NCI-H1417 (cell line): ENCODE measurements at regions not wholly inside any gene's neighbourhood (a gene's known extent, or its start where the extent isn't known, plus 50 kb on each side); places are given as distances from the start of the nearest gene placed in this dataset.
"Not testable (repeated sequence)": the region's sequence is repeated elsewhere in the genome, so short reads cannot be mapped to it uniquely, and the experiment has no call there.

Experiments
- DNase-seq, 3 experiments: peaks; one replicate each; lab custom pipeline; 2025; lab: John Stamatoyannopoulos, UW

- DNase-seq: no peak
Observed at GRCh38 chr16:63933841-63934240, 1188.0 kb downstream of the CDH11 start.

GRCh38 chr16:63928421-63928820 lies 1193.4 kb downstream of the CDH11 start:
- DNase-seq: no peak

- DNase-seq: no peak
Observed at GRCh38 chr16:63925221-63925620, 1196.6 kb downstream of the CDH11 start.

DNA sequence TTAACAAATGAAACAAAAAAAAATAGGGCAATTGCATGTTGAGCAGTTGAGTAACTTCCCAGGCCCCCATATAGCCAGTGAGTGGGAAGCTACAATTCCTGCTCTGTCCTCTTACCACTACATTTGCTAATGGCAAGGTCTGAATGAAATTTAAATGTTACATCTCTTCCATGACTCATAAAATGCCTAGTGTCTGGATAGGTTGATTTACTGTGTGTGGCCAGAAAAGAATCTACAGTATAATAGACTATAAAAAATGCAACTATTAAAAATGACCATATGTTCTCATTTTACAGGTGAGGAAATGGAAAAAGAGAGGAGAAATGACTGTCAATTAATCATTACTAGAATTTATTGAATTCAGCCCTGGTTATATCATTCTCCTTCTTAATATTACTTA lies 1199.3 kb downstream of the CDH11 start:
- DNase-seq: no peak

GRCh38 chr16:63921737-63922295 lies 1200.0 kb downstream of the CDH11 start:
- no peak for DNase-seq

- no peak for DNase-seq
Observed at GRCh38 chr16:63913290-63913689, 1208.6 kb downstream of the CDH11 start.

DNA sequence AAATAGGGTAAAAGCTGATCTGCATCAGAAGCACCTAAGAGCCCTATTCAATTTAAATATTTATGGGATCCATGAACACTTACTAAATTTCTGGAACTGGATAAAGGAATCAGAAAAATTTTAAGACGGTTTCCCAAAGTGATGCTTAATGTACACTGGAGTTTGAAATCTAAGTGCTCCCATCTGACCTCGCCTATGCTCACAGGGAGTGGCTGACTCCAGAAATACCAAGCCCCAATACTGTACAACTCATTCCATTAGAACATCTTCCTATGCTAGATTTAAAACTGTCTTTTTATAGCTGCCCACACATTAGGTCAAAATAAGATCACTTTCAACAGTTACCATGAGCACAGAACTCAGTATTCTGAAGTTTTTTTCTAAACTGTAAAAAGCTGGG lies 1214.6 kb downstream of the CDH11 start:
- no peak for DNase-seq

DNA sequence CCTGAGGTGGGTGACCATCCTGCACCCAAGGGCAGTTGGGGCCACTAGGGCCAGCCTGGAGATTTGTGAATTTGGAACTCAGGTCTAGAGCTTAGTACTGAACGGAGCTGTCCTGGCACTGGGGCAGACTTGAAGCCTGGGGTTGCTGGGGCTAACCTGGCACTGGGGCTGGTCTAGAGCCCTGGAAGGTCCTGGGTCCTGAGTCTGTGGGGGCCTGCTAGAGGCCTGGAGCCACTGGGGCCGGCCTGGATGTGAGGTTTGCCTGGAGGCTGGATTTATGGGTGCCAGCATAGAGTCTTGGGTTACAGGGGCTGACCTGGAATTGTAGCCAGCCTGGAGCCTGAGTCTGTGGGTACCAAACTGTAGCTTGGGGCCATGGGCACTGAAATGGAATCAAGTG lies 1216.9 kb downstream of the CDH11 start:
- no peak for DNase-seq

- no peak for DNase-seq
Observed at GRCh38 chr16:63904182-63904581, 1217.7 kb downstream of the CDH11 start.

DNA sequence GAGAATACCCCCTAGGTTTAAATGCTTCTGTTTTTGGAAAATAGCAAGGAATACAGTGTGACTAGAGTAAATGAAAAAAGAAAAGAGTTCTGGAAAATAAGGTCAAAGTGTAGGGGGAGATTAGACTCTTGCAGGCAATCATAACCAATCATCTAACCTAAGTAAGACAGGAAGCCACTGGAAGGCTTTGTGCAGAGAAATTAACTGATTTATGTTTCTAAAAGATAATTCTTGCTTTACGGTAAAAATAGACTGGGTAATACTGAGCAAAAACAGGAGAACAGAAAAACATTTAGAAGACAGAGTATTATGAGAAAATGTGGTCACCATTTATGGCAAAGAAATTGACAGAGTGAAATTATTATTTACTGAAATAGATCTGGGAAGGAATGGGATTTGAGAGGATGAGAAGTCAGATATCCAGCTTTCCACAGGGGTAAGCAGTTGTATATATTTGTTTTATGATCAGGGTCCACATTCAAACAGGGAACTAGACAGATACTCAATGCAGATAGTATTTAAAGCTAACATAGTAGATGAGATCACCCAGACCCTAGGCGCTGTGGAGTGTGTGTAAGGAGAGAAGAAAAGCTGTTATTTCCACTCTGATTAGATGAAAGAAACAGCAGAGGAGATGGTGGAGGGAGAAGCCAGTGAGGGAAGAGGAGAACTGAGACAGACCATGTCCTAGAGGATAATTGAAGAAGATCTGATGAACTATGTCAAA lies 1225.3 kb downstream of the CDH11 start:
- DNase-seq: no peak

DNA sequence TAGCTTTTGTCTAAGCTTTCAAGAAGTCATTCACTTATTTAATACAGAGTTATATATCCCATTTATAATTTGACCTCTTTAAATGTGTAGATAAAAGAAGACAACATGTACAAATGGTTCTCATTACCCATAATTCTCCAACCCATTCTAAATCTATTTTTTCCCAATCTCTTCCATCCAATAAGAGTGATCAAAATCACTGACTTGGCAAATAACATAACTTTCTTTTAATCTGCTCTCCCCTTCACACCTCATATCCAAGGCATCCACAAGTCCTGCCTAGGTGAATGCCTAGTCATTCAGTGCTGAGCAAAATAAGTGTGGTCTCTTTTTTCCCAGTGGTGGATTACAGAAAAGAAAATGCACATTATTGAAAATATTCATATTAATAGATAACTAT lies 1231.1 kb downstream of the CDH11 start:
- DNase-seq: no peak

DNA sequence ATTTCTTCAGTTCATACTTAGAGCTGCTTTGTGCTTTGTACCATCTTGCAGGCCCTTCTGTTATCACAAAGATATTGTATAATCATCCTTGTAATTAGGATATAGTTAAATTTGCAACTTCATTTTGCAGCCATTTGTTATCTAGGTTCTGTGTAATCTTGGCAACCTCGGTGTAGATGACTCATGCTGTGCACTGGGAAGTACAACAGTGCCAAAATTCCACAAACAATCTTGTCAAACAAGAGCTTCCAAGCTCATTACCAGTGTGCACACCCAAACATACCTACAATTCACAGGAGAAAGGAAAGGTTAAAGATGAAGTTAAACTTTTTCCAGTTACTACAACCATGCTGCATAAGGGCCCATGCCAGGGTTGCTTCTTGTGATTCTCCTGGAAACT lies 1231.8 kb downstream of the CDH11 start:
- no peak for DNase-seq

GRCh38 chr16:63883091-63883490 lies 1238.8 kb downstream of the CDH11 start:
- DNase-seq: no peak

GRCh38 chr16:63882576-63882975 lies 1239.3 kb downstream of the CDH11 start:
- DNase-seq: no peak

DNA sequence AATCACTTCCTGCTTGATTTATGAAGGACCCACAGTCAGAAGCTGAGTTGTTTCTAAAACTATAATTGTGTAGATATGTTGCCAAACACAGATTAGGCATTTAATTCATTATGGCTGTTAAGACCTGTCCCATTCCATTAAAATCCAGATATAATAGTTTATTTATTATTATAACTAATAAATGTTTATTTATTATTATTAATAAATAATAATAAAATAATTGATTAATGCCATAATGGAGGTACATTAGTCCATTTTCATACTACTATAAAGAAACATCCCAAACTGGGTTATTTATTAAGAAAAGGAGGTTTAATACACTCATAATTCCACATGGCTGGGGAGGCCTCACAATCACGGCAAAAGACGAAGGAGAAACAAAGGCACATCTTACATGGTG lies 1240.9 kb downstream of the CDH11 start:
- DNase-seq: no peak

- no peak for DNase-seq
Observed at GRCh38 chr16:63877401-63877800, 1244.5 kb downstream of the CDH11 start.

GRCh38 chr16:63876103-63876502 lies 1245.8 kb downstream of the CDH11 start:
- no peak for DNase-seq

GRCh38 chr16:63860700-63861099 lies 1261.2 kb downstream of the CDH11 start:
- DNase-seq: not testable (repeated sequence)

DNA sequence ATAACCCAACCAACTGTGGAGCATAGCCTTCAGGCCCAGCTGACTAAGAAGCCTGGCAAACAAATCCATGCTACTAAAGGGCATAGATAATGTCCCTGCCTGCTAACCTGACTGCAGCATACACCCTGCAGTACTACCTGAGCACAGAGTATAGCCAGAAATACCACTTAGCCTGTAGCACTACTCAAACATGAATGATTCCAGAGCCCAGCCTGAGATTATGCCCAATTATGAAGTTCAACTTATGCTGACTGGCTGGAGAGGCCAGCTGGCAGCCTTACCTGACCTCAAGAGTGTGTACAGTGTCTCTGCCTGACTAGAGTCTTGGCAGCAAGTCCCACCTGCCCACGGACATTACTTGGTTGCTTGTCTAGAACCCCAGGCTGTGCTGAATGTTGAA lies 1265.3 kb downstream of the CDH11 start:
- no peak for DNase-seq

DNA sequence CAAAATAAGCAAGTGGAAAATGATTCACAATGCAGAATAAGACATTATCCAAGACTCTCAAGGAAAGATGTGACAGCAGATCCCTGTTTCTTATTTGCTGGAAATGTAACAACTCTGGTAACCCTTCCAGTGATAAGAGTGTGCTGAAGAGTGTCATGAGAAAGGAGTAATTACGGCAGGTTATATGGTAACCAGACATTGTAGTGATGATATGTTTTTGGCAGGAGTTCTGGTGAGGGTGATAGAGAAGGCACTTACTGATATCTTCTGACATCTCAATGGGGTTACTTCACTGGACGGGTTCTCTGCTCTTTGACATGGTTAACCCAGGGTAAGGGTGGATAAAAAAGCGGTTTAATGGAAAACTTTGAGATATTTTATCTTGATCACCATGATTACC lies 1270.9 kb downstream of the CDH11 start:
- no peak for DNase-seq

DNA sequence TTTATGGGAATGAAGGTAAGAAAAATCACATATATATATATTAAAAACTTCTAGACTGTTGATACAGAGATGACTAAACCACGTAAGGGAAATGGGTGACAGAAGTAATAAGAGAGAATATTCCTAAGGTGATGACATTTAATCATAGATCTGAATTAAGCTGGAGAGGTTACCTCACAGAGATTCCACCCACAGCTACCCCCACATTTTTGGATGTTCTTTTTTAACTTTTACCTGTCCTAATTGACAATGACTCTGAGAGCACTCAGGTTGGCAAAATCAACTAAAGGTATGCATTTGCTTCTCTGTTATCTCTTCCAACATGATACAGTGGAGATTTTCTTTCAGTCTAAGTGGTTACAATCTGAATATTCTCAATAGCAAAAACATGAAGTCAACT lies 1280.6 kb downstream of the CDH11 start:
- no peak for DNase-seq

DNA sequence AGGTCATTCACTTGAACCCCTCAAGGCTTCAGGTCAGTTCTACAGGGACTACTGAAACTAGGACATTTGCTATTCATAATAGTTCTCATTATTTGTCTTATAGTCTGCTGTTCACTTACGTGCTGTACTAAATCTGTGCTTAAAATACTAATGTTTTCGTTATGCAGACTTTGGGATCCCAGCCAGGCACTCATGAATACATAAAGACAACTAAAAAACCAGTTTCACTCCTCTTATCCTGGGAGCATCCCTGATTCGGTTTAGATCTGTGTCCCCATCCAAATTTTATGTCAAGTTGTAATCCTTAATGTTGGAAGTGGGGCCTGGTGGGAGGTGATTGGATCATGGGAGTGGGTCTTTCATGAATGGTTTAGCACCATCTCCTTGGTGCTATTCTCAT lies 1291.8 kb downstream of the CDH11 start:
- no peak for DNase-seq

GRCh38 chr16:63822818-63823217 lies 1299.0 kb downstream of the CDH11 start:
- DNase-seq: no peak

DNA sequence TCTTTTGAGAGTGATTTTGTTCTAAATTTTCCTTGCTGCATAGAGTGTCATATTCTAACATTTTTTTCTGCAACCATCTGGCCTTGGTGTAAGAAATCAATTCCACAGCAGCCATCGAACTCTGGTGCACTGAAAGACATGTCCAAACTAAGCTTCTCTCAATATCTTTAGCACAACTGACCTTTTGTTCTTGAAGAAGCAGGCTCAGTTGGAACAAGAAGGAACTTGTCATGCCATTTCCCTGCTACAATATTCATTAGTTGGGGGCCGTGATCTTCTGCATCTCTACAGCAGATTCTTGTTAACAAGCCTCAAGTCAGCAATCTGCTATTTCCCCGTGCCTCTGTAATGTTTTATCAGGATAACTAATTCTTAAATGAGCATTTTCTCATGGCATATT lies 1305.6 kb downstream of the CDH11 start:
- DNase-seq: no peak
